UCSD-AML1 (cell line): ENCODE measurements at regions not wholly inside any gene's neighbourhood (a gene's known extent, or its start where the extent isn't known, plus 50 kb on each side); places are given as distances from the start of the nearest gene placed in this dataset.
"Not testable (repeated sequence)": the region's sequence is repeated elsewhere in the genome, so short reads cannot be mapped to it uniquely, and the experiment has no call there.

Source experiments
- DNase-seq: peaks from one replicate; lab custom pipeline; 2025; ENCODE audit not compliant: unreplicated experiment; lab: John Stamatoyannopoulos, UW

DNA sequence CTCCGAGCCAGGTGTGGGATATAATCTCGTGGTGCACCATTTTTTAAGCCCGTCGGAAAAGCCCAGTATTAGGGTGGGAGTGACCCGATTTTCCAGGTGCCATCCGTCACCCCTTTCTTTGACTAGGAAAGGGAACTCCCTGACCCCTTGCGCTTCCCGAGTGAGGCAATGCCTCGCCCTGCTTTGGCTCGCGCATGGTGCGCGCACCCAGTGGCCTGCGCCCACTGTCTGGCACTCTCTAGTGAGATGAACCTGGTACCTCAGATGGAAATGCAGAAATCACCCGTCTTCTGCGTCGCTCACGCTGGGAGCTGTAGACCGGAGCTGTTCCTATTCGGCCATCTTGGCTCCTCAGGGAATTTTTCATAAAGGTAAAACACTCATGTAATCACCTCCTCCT is 63.9 kb downstream of the RWDD3 start:
- not testable (repeated sequence) for DNase-seq

DNA sequence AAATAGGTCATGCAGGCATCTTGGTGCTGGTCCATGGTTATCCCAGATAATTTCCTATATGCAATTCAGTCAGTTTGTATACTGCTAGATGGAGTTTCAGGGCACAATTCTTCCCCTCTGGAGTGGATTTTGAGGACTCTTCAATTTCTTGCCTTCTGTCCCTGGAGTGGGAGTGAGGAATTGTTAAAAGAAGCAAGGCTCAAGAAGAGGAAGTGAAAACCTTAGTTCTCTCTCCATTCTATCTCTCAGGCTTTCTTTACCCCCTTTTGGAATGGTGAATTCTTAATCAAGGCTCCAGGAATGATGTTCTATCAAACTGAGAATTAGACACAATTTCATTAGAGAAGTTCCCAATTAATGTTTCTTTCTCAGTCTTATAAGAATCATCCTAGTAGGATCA is 67.1 kb downstream of the RWDD3 start:
- no peak for DNase-seq

DNA sequence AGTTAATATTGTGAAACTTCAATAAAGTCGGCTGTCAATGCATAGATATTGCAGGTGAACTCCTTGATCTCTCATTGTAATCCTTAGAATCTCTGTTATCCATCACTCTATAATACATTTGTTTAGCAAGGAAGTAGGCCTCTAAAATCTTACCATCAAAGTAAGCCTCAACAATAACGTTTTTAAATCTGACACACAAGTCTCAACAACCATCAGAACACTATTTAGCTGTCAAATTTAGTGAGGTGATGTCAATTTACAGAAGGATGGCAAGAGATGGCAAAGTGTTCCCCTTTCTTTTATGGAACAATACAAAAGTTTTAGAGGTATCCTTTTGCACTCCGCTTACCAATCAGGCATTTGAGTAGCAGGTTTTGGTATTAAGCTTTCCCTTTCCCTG is 67.6 kb downstream of the RWDD3 start:
- no peak for DNase-seq

DNA sequence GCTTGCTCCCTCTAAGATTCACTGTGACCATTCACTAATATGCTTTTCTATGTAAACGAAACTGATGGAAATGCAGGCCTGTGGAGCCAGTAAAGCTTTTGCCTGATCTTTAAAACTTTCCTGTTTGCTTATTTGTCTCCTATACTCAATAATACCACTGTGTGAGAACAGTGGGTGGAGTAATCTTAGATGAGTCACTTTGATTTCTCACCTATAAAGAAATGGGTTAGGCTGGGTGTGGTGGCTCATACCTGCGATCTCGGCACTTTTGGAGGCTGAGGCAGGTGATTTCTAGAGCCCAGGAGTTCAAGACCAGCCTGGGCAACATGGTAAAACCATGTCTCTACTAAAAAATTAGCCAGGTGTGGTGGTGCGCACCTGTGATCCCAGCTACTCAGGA is 70.8 kb downstream of the RWDD3 start:
- no peak for DNase-seq

DNA sequence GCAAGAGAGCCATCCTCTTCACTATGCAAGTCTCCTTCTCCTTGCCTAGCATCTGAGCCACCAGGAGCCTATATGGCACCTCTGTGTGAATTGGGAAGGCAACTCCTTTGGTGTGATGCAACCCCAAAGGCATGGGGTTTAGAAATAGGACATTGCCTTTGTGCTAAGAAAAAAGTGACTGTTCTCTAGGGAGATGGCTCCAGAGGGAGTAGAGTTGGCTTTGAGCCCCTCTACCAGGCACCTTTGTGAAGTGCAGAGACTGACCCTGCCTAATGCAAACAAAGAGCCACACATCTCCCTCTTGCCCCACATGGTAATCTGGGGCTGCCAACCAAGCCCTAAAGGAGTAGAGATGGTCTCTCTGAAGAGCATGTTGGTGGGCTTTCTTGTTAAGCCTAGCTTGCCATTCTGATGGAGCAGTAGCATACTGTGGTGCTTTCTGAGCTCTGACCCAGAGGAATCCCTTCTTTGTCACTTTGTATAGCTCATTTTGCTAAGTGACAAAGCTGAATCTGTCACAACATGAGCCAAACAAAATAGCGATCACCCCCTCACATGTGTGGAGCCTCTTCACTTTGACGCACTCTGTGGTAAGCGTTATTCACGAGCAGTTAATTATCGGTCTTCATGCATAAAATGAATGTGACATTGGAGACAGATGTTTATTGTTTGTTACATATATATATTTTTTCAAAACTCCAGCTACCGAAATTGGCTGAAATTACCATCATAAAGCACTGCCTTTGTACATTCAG is 74.4 kb downstream of the RWDD3 start:
- DNase-seq, result no peak

DNA sequence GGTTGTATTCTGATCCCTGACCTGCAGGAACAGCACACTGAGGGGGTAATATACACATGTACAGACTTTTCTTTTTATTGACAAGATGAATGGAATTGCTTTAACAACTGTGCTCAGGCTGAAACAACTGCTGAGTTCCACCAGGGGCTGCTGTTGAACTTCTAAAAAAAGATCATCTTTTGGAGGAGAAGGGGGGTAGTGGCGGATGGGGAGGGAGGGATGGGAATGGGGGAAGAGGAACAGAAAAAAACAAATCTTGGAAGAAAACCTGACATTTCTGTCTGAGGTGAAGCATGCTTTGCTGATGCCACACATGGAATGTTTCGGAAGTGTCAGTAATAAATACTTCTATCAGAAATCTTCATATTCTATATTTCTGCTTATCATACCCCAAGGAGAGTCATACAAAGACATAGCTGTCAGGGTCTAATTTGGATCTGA is 75.0 kb downstream of the RWDD3 start:
- DNase-seq, result no peak

DNA sequence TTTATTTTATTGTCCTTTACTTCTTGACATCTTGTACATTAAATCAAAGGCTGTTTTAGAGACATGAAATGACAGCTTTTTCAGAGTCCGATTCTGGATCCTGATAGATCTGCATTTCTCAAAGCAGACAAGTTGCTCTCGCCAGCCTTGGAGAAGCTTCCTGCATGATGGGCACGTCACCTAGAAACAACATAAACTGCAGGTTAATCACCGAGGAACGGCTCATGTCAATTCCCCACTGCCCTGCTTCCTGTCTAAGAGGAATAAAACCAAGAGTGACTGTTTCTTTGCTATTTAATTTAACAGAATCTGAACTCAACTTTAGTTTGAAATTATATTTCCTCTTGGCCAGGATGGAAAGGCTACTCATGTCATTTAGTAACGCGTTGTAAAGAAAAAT is 77.0 kb downstream of the RWDD3 start:
- no peak for DNase-seq

DNA sequence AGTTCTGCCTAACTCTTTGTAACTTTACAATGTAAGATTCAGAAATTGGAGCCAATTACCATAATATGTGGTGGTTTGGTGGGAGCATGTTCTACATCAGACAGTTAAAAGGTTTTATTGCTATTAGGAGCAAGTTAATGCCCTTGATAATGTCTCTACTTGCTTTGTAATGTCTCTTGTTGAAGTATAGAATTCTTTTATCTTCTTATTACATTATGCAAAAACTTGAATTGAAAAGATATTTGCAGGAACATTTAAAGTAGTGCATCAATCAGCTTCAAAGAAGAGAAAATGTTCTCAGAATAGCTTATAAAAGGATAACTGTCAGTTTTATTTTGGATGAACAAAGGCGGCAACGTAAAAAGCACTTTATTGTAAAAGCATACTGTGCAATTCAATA is 77.8 kb downstream of the RWDD3 start:
- no peak for DNase-seq

DNA sequence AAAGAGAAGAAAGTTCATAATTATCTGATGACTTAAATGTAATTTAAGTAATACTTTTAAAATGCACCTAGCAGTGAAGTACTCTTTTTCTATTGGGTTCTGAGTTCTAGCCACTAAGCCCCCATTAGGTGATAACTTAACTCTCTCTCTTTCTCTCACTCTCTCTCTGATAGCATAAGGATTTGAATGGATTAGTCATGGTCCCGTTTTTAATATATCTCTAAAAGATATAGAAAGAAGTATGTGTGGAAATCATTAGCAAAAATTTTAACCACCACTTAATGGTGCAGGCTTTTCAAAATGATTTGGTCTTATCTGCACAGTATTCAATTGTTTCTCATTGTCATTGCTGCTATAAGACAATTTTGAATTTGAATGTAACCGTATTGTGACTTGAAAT is 78.2 kb downstream of the RWDD3 start:
- no peak for DNase-seq

DNA sequence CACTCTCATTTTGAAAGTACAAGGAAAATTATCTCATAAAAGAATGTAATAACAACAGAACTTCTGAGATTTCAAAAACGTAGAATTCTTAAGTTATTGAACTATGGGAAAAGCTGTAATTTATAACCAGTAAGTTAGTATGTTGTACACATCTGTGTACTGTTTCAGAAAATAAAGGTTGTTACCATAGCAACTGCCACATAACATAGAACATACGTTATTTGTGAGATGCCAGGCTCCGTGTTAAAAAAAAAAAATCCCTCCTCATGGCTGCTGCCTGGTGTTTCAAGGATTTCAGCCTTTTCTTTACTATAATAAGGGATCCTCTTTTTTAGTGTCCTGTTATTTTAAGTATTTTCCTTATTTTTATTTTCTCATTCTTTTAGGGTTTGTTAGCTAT is 79.5 kb downstream of the RWDD3 start:
- DNase-seq, result no peak

DNA sequence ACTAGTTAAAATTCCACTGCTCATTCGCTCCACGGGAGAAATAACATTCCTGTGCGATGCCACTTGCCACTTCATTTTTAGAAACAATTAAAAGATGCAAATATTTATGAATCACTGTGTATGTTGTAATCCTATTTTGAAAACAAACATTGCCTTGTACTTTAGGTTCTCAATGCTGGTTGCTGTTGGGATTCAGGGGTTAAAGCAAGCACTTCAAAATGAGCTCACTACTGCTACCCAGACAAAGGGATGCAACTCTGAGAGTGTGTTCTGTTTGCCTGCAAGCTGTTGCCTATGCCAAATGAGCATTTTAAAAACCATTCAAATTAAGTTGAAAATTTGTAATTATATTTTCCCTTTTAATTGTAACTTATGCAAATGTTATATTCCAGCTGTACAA is 87.5 kb downstream of the RWDD3 start:
- DNase-seq, result no peak

DNA sequence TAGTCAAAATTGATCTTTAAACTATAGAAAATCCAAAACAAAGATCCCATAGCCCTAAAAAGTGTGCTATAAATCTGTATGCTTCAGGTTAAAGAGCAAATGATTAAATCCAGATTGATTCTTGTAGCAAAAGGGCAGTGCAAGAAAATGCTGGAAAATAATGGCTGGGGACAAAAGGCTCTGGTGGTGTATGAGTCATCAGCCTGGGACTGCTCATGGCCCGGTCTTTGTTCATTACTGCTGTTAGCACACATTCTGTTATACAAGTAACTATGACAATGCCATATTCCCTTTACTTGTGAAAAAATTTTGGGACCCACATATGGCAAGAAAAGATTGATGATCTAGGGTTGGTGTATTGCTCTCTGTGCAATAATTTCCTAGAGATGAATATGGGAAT is 89.1 kb downstream of the RWDD3 start:
- no peak for DNase-seq

DNA sequence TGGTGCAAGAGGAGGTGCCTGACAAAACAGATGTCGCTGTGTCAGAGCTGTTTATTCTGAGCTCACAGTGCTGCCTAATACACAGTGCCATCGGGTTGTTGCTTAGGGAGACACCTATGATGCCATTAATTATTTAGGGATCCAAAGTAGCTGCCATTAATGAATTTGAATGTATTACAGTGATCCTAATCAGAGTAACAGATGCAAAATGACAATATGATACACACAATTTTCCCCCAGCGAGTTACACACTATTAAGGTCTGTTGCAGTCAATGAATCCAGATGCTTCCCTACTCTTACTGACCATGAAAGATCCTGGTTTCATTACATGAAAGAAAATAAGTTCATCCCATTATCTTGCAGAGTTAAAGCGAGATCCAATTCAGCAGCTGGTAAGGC is 91.3 kb downstream of the RWDD3 start:
- no peak for DNase-seq

DNA sequence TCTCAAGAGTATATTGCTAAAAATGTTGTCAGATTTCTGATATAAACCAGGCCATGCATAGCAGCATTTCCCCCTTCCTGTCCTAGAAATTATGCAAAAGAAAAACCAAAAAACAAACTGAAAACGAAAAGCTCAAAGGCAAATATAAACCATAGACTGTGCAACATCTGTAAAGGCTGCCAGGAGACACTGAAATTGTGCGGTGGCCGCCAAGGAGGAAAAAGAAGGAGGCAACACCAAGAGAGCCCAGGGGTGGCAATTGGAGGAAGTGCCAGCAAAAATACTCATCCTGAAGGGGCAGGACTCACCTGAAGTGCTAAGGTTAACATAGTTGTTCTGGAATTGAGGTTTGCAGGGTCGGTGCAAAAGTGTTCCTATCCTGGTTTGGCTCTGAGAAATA is 92.0 kb downstream of the RWDD3 start:
- no peak for DNase-seq

DNA sequence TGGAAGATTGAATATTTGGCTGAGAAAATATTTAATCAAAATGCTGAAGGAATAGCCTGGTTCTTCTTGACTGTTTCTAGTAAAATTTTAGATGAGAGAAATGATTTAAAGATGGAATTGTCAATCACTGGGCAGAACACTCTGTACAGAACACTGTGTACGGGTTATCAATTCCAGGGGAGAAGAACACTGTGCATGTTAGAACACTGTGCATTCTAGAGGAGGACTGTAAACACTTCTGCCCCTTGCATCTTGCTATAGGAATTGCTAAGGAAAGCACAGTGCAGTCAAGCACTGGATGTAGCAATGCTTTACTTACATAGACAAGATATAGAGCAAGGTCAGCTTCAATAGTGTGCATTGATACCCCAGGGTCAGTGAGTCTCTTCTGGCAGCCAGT is 98.7 kb downstream of the RWDD3 start:
- no peak for DNase-seq

DNA sequence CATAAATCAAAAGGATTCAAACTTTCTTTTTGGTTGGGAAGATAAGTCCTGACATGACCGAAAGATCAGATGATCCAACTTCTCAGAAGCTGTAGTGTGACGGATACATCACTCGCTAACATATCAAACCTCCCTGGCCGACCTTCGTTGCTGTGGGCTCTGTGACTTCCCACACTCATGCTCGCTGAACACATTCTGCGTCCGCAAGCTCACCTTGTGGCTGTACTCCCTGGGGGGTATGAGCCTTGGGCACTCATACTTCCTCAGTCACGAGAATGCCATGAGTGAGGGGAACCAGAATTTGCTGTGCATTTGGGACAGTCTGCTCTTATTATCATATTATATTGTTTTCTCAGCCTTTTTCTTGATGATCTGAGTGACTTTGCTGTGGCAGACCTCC is 105.4 kb downstream of the RWDD3 start:
- no peak for DNase-seq

DNA sequence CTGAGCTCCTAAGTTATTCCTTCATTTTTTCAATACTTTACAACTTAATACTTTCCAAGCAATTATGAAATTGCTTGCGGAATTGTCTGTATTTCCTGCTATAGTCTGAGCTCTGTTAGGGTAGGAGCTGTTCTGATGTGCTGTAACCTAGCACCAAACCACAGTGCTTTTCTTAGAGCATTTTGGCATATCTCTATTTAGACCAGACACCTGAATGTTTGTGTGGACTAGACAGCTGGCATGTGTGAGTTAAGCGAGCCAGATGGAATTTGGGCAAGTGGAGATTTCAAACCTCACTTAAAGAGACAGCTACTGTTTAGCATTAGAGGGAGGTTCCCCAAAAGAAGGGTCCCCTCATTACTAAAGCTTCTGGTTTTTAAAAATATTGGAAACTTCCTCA is 106.1 kb downstream of the RWDD3 start:
- no peak for DNase-seq

DNA sequence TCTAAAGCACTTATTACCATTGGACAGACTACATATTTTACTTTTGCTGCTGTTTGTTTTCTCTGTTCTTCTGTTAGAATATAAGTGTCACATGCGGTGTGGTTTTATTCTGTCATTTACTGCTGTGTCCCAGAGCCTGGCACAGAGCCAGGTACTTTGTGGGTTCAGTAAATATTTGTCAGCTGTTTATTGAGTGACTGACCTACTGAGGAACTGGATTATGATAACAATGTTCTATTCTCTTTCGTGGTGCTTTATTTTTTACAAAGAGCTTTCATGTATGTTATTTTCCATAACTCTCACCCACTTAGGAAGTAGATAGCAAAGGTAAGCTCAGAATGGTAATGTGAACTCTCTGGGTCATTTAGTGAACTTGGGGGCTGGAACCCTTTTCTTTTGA is 118.8 kb downstream of the RWDD3 start:
- no peak for DNase-seq

DNA sequence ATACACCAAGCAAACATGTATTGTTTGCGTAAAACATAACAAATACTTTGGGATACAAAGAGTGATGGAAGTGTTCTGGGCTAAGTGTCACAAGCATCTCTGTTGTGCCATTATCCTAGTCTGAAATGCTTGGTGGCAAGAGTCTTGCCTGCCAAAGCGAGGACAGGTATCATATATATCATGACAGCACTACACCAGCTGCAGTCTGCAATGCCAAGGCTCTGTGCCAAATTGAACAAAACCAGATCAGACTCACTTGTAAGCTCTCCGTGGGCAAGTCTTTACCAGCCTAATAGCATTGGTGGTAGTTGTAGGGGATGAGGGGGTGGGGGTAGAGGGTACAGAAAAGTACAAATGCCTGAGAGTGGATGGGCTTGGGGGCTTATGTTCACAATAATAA is 119.2 kb downstream of the RWDD3 start:
- no peak for DNase-seq

DNA sequence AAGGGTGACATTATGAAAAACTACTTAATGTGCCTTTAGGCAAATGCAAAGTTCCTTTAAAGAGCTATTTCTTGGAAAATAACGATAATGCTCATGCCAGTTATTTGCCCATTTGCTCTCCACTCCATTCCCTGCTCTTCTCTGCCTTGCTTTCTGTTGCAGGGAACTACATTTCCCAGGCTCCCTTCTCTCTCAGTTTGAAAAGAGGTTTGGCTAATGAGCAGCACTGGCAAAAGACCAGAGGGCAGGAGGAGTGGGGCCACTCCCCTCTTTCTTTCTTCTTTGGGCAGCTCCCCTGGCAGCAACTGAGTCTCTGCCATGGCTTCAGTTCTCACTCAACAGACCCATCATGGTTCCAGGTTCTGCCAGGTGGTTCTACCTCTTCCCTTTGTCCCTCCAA is 130.5 kb downstream of the RWDD3 start:
- no peak for DNase-seq

DNA sequence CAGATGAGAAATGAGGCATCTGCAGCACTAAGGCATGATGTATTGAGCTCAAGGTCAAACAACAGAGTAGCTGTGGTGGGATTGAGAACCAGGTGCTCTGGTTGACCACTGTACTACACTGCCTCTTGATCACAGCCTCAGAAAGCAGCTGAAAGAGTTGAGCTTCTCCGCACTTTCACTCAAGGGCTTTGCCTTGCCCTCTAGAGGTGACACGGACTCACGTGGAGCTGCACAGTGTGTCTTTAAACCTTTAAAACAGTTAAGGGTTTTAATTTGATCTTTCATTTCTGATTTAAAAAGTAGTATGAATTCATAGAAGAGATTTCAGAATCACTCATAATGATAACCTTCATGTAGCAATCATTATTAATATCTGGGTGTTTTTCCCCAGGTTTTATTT is 132.5 kb downstream of the RWDD3 start:
- no peak for DNase-seq

DNA sequence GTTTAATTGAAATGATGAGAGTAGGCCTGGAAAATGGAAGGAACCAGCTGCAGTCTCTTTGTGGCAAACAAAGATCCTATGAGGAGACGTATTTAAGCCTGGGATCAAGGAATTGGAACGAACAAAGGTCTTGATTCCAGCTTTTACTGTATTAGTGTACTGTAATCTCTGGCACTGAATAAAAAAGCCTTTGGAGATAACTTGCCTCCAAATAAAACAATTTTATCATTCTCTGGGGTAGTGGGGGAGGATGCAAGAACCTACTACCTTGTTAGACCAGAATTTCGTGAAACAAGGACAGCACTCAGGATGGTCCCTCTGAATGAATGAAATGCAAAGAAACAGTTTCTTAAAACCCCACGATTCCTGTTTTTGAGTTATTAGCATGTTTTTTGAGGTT is 134.2 kb downstream of the RWDD3 start:
- DNase-seq, result no peak

DNA sequence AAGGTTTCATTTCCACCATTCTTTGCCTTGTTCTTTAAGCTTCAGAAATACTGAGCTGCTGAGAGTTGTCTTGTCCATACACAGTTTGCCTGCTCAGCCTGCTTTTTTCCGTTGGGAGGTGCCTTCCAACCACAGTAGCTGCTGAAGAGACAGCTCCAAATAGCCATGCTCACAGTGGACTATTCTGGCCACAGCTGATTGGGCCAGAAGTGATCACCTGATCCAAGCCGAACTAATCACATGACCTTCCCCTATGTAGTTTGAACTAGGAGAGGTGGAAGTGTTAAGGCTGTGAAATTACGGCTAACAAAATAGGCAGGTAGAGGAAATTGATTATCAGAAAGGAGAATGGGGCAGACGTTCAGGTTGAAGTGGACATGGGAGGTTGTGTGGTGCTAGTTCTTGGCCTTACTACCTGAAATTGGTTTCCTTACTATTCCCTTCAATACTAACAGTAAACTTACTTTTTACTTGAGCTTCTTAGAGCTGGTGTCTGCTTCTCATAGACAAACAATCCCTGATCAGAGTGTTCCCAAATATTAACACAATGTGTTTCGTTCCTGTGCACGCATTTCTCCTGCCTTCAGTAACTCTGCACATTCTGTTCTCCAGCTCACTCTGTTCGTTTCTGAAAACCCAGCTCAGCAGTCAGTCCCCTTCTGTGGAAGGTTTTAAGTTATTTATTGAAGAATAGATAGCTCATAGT is 136.1 kb downstream of the RWDD3 start:
- DNase-seq, result no peak
